ENCODE measurements at regions not wholly inside any gene's neighbourhood (a gene's known extent, or its start where the extent isn't known, plus 50 kb on each side); places are given as distances from the start of the nearest gene placed in this dataset.

- 97% methylated on average over 2 of the region's 2 CpGs for WGBS
- no peak for DNase-seq (ENCODE audit: low spot score)
- H3K27me3 ChIP-seq (ENCODE audit: control insufficient read depth in 4 of 4, insufficient read depth in 4 of 4, low read length in 3 of 4) = no peaks in the 10 kb centered on the region
- peaks cover 0 to 3% (median 2%) of the 10 kb centered on the region in 4 donors for H3K4me1 ChIP-seq (ENCODE audit: control insufficient read depth in 4 of 4, insufficient read depth in 4 of 4, low read length in 3 of 4)
- no peak overlapping the region for H3K27ac ChIP-seq (ENCODE audit: low read depth in 1 of 2, low read length in 2 of 2)
- no peaks in the 10 kb centered on the region for H3K36me3 ChIP-seq (ENCODE audit: control insufficient read depth in 4 of 4, insufficient read depth in 3 of 4, low read depth in 1 of 4, low read length in 3 of 4)
- H3K4me3 ChIP-seq (ENCODE audit: low read depth in 1 of 3, low read length in 3 of 3) = no peak overlapping the region
- H3K9me3 ChIP-seq (ENCODE audit: control insufficient read depth in 4 of 4, low read length in 3 of 4) = no peaks in the 10 kb centered on the region
- no peak overlapping the region for H3K9ac ChIP-seq (ENCODE audit: low read depth in 1 of 2, low read length in 2 of 2)
- TF ChIP-seq HNF4G (IDR thresholded peaks at IDR 0.05) = no peak
- no peak for TF ChIP-seq MAX (IDR thresholded peaks at IDR 0.05)
- no peak for TF ChIP-seq RAD21 (IDR thresholded peaks at IDR 0.05)
- no peak for TF ChIP-seq JUND (IDR thresholded peaks at IDR 0.05)
- TF ChIP-seq EGR1 (IDR thresholded peaks at IDR 0.05; ENCODE audit: low read depth in 2 of 2) = no peak
- no peak for TF ChIP-seq FOXA2 (IDR thresholded peaks at IDR 0.05)
- no peak for TF ChIP-seq CTCF (IDR thresholded peaks at IDR 0.05; ENCODE audit: low read depth, low read length, missing input control)
- no peak for TF ChIP-seq RXRA (IDR thresholded peaks at IDR 0.05)
- no peak for TF ChIP-seq GABPA (IDR thresholded peaks at IDR 0.05 in 1 of 2, conservative IDR thresholded peaks at IDR 0.05 in 1 of 2)
- no peak for TF ChIP-seq NR2F2 (IDR thresholded peaks at IDR 0.05)
- TF ChIP-seq FOXA1 (IDR thresholded peaks at IDR 0.05) = no peak
- TF ChIP-seq, protein P1, sequence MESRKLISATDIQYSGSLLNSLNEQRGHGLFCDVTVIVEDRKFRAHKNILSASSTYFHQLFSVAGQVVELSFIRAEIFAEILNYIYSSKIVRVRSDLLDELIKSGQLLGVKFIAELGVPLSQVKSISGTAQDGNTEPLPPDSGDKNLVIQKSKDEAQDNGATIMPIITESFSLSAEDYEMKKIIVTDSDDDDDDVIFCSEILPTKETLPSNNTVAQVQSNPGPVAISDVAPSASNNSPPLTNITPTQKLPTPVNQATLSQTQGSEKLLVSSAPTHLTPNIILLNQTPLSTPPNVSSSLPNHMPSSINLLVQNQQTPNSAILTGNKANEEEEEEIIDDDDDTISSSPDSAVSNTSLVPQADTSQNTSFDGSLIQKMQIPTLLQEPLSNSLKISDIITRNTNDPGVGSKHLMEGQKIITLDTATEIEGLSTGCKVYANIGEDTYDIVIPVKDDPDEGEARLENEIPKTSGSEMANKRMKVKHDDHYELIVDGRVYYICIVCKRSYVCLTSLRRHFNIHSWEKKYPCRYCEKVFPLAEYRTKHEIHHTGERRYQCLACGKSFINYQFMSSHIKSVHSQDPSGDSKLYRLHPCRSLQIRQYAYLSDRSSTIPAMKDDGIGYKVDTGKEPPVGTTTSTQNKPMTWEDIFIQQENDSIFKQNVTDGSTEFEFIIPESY (IDR thresholded peaks at IDR 0.05) = no peak
- no peak for TF ChIP-seq SP1 (IDR thresholded peaks at IDR 0.05)
- TF ChIP-seq HNF4A (conservative IDR thresholded peaks at IDR 0.05) = no peak
- TF ChIP-seq, protein P2, sequence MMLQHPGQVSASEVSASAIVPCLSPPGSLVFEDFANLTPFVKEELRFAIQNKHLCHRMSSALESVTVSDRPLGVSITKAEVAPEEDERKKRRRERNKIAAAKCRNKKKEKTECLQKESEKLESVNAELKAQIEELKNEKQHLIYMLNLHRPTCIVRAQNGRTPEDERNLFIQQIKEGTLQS (IDR thresholded peaks at IDR 0.05) = no peak
- no peak for TF ChIP-seq REST (IDR thresholded peaks at IDR 0.05)
- TF ChIP-seq TAF1 (conservative IDR thresholded peaks at IDR 0.05) = no peak
- no peak for TF ChIP-seq YY1 (IDR thresholded peaks at IDR 0.05)
Measured at GRCh38 chr2:226637383-226637782, 162.2 kb downstream of the IRS1 start.

All from liver (tissue), 8 donors.